HCT116 (cell line): ENCODE measurements at regions not wholly inside any gene's neighbourhood (a gene's known extent, or its start where the extent isn't known, plus 50 kb on each side); places are given as distances from the start of the nearest gene placed in this dataset.

ENCODE experiments used
- ATAC-seq: fragments of 200-7000 bp; cut with Tn5 transposase; 2 replicates; pipeline ENCODE4 v1.9.1; 2020; ENCODE audit warnings: mild to moderate bottlenecking, moderate library complexity
- BruUV-seq: library from RNA; stranded (reverse); fragments of 400-500 nt; replicated peaks from 2 replicates; lab custom pipeline; 2021; lab: Mats Ljungman, UMichigan
- CTCF ChIA-PET: fragments of 300-600 bp; sonication (Branson Sonifier 250); formaldehyde crosslinking; loops from one replicate; lab custom pipeline; 2021; ENCODE audit warnings: antibody characterized with exemption; lab: Charles Lee
- POLR2A ChIA-PET: fragments of 300-600, 350-600 bp; sonication (Branson Sonifier 250); formaldehyde crosslinking; loops from one replicate; lab custom pipeline; 2021; ENCODE audit warnings: antibody characterized with exemption; lab: Charles Lee
- RAD21 ChIA-PET, 2 experiments: fragments of 300-600 bp; sonication (Branson Sonifier 250); formaldehyde crosslinking; loops; one replicate each; lab custom pipeline; 2023; ENCODE audit warnings: low total read pairs in 2 of 2; ENCODE audit not compliant: uncharacterized antibody in 2 of 2, unreplicated experiment in 2 of 2, low non-redundant PET in 1 of 2; lab: Charles Lee
- DNase-seq: peaks from one replicate; pipeline ENCODE4 v3.0.0-alpha.2; 2010; ENCODE audit warnings: low read depth, low spot score
- H2AFZ ChIP-seq: fragments of 200-600 bp; shearing (Covaris generic), sonication (generic); 2 replicates; pipeline ENCODE4 v1.6.1; 2017; ENCODE audit warnings: low read depth, mixed run types, mixed read lengths, antibody characterized with exemption, low read length; ENCODE audit not compliant: poor library complexity, severe bottlenecking
- H3K27ac ChIP-seq: 2 replicates; pipeline ENCODE4 v1.5.1; 2012; ENCODE audit warnings: low read depth, low read length
- H3K27me3 ChIP-seq: fragments of 200-600 bp; sonication (generic); 2 replicates; pipeline ENCODE4 v1.6.1; 2016; ENCODE audit warnings: mixed run types, low read length, mixed read lengths; ENCODE audit not compliant: insufficient read depth
- H3K36me3 ChIP-seq, 2 experiments: fragments of 200-500 bp in 1 of 2; fragments of 200-600 bp in 1 of 2; sonication (Bioruptor generic) in 1 of 2; sonication (generic) in 1 of 2; 2 replicates each; pipeline versions ENCODE4 v1.5.1 to v1.6.1; 2014 to 2016; ENCODE audit warnings: low read length in 2 of 2, inconsistent platforms in 1 of 2, mixed read lengths in 1 of 2, mixed run types in 1 of 2; ENCODE audit not compliant: insufficient read depth in 2 of 2, control insufficient read depth in 1 of 2
- H3K4me1 ChIP-seq, 2 experiments: fragments of 200-600 bp in 1 of 2; sonication (generic) in 1 of 2; 2 replicates each; pipeline versions ENCODE4 v1.5.1 to v1.6.1; 2012 to 2017; ENCODE audit warnings: low read length in 2 of 2, inconsistent platforms in 1 of 2, mild to moderate bottlenecking in 1 of 2, mixed read lengths in 1 of 2, mixed run types in 1 of 2, moderate library complexity in 1 of 2; ENCODE audit not compliant: insufficient read depth in 2 of 2, control insufficient read depth in 1 of 2
- H3K4me2 ChIP-seq: fragments of 200-600 bp; sonication (generic); 2 replicates; pipeline ENCODE4 v1.6.1; 2017; ENCODE audit warnings: mixed run types, low read length, mixed read lengths
- H3K4me3 ChIP-seq, 2 experiments: fragments of 200-600 bp in 1 of 2; sonication (generic) in 1 of 2; replicated peaks in 1 of 2; 2 replicates each; pipeline ENCODE4 v1.5.1; 2011 to 2016; ENCODE audit warnings: low read length in 2 of 2, control low read depth in 1 of 2, low read depth in 1 of 2, mild to moderate bottlenecking in 1 of 2, mixed read lengths in 1 of 2, mixed run types in 1 of 2
- H3K79me2 ChIP-seq: fragments of 200-600 bp; sonication (generic); 2 replicates; pipeline ENCODE4 v1.6.1; 2017; ENCODE audit warnings: mild to moderate bottlenecking, mixed run types, low read length, moderate library complexity, mixed read lengths; ENCODE audit not compliant: insufficient read depth
- H3K9ac ChIP-seq: fragments of 200-600 bp; sonication (generic); 2 replicates; pipeline ENCODE4 v1.6.1; 2016; ENCODE audit warnings: low read length, mixed read lengths
- H3K9me2 ChIP-seq: fragments of 200-600 bp; sonication (generic), shearing (Covaris generic); 2 replicates; pipeline ENCODE4 v1.6.1; 2017; ENCODE audit warnings: mixed run types, mild to moderate bottlenecking, moderate library complexity; ENCODE audit not compliant: insufficient read depth
- H3K9me3 ChIP-seq, 2 experiments: fragments of 200-500 bp in 1 of 2; fragments of 200-600 bp in 1 of 2; sonication (Bioruptor generic) in 1 of 2; sonication (generic) in 1 of 2; 2 replicates each; pipeline ENCODE4 v1.6.1; 2014 to 2017; ENCODE audit warnings: low read length in 2 of 2, mixed read lengths in 2 of 2, inconsistent platforms in 1 of 2, low read depth in 1 of 2, mild to moderate bottlenecking in 1 of 2, mixed run types in 1 of 2, moderate library complexity in 1 of 2; ENCODE audit not compliant: control insufficient read depth in 1 of 2, insufficient read depth in 1 of 2
- H4K20me1 ChIP-seq: fragments of 200-600 bp; sonication (generic), shearing (Covaris generic); 2 replicates; pipeline ENCODE4 v1.6.1; 2017; ENCODE audit warnings: mixed run types, mild to moderate bottlenecking, moderate library complexity; ENCODE audit not compliant: insufficient read depth
- ELF1 ChIP-seq: IDR thresholded peaks from 2 replicates; pipeline ENCODE4 v1.6.1; 2012; ENCODE audit warnings: low read depth, borderline replicate concordance
- EZH2 ChIP-seq: fragments of 200-600 bp; sonication (generic); IDR thresholded peaks from 2 replicates; pipeline ENCODE4 v1.6.1; 2017; ENCODE audit warnings: antibody characterized with exemption, mixed run types
- FOSL1 ChIP-seq: IDR thresholded peaks from 2 replicates; pipeline ENCODE4 v1.6.1; 2012; ENCODE audit warnings: low read depth
- POLR2A ChIP-seq: IDR thresholded peaks from 2 replicates; pipeline ENCODE4 v1.7.0; 2011; ENCODE audit warnings: borderline replicate concordance; ENCODE audit not compliant: insufficient read depth, insufficient read length; ENCODE audit errors: extremely low read depth
- TCF7L2 ChIP-seq: IDR thresholded peaks from 2 replicates; pipeline ENCODE4 v1.7.0; 2011; ENCODE audit warnings: borderline replicate concordance, inconsistent platforms; ENCODE audit not compliant: insufficient read depth, insufficient read length; ENCODE audit errors: extremely low read depth
- YY1 ChIP-seq: IDR thresholded peaks from 2 replicates; pipeline ENCODE4 v1.6.1; 2011; ENCODE audit warnings: low read length, low read depth, moderate library complexity, mild to moderate bottlenecking; ENCODE audit not compliant: insufficient replicate concordance; ENCODE audit errors: extremely low read depth
- ZFX ChIP-seq: fragments of 450-650 bp; IDR thresholded peaks from 2 replicates; pipeline ENCODE4 v1.6.1; 2017
- intact Hi-C: fragments of 100-400 bp; cut with micrococcal nuclease; formaldehyde crosslinking; loops from 2 replicates; pipeline ENCODE4 v1.10.0; 2022
- TF ChIP-seq, protein P1 (sequence below), 3 experiments: fragments of 200-600 bp in 1 of 3; sonication (generic) in 1 of 3; IDR thresholded peaks in 2 of 3; conservative IDR thresholded peaks in 1 of 3; 2 replicates each; pipeline ENCODE4 v1.5.1; 2012 to 2017; ENCODE audit warnings: low read depth in 2 of 3, low read length in 2 of 3, antibody characterized with exemption in 1 of 3, borderline replicate concordance in 1 of 3, control low read depth in 1 of 3, mild to moderate bottlenecking in 1 of 3, mixed read lengths in 1 of 3, mixed run types in 1 of 3, moderate library complexity in 1 of 3; ENCODE audit not compliant: insufficient read depth in 1 of 3

- CTCF ChIA-PET, result no interaction called here
- no peaks in the 10 kb centered on the region for H3K4me1 ChIP-seq
- RAD21 ChIA-PET, result no interaction called here
- DNase-seq (no peak), ATAC-seq (no peak)
- BruUV-seq, result no TSS peak
- H3K9ac ChIP-seq, result no peak overlapping the region
- H3K27me3 ChIP-seq, result no peaks in the 10 kb centered on the region
- H3K9me3 ChIP-seq, result no peaks in the 10 kb centered on the region
- POLR2A ChIA-PET, result no interaction called here
- no peaks in the 10 kb centered on the region for H3K79me2 ChIP-seq
- intact Hi-C loops, result no loop called here
- no peak overlapping the region for H3K4me2 ChIP-seq
- no peaks in the 10 kb centered on the region for H3K9me2 ChIP-seq
- no peak overlapping the region for H2AFZ ChIP-seq
- no peak overlapping the region for H3K4me3 ChIP-seq
- H3K36me3 ChIP-seq, result no peaks in the 10 kb centered on the region
- TF ChIP-seq EZH2 (no peak), ZFX (no peak), YY1 (no peak)
- TF ChIP-seq, all 23 proteins: peak for 0
- Histone ChIP-seq H3K27ac (no peak overlapping the region), H4K20me1 (no peaks in the 10 kb centered on the region)
Measured at GRCh38 chr4:17206829-17207801, 304.8 kb downstream of the QDPR start.

DNA sequence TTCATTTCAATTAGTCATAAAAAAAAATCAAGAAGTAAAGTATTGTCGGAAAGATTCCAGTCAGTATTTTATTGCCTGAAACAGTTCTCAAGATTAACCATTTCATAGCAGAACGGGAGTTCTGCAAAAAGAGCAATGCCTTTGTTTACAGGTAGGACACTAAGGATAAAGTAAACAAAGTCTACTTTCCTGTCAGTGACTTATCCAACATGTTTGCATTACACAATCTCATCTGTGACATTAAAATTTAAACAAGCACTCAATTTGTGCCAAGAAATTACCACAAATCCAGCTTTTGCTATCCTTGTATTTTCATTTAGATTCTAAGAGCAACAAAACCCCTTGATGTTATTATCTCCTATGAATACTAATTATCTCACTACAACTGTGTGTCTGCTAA is 306.5 kb upstream of the LDB2 start:
- ChIA-PET CTCF (no interaction called here), RAD21 (no interaction called here), POLR2A (no interaction called here)
- H3K79me2 ChIP-seq, result no peaks in the 10 kb centered on the region
- no peaks in the 10 kb centered on the region for H3K36me3 ChIP-seq
- BruUV-seq, result no TSS peak
- H3K4me1 ChIP-seq, result no peaks in the 10 kb centered on the region
- no peak overlapping the region for H3K9ac ChIP-seq
- no peaks in the 10 kb centered on the region for H4K20me1 ChIP-seq
- H3K4me2 ChIP-seq, result no peak overlapping the region
- intact Hi-C loops, result no loop called here
- no peaks in the 10 kb centered on the region for H3K9me3 ChIP-seq
- ATAC-seq, result no peak
- no peak overlapping the region for H3K27ac ChIP-seq
- DNase-seq, result no peak
- H2AFZ ChIP-seq, result no peak overlapping the region
- H3K4me3 ChIP-seq, result no peak overlapping the region
- TF ChIP-seq FOSL1 (no peak), TCF7L2 (no peak), POLR2A (no peak), ELF1 (no peak), EZH2 (no peak), ZFX (no peak)
- TF ChIP-seq, protein P1, sequence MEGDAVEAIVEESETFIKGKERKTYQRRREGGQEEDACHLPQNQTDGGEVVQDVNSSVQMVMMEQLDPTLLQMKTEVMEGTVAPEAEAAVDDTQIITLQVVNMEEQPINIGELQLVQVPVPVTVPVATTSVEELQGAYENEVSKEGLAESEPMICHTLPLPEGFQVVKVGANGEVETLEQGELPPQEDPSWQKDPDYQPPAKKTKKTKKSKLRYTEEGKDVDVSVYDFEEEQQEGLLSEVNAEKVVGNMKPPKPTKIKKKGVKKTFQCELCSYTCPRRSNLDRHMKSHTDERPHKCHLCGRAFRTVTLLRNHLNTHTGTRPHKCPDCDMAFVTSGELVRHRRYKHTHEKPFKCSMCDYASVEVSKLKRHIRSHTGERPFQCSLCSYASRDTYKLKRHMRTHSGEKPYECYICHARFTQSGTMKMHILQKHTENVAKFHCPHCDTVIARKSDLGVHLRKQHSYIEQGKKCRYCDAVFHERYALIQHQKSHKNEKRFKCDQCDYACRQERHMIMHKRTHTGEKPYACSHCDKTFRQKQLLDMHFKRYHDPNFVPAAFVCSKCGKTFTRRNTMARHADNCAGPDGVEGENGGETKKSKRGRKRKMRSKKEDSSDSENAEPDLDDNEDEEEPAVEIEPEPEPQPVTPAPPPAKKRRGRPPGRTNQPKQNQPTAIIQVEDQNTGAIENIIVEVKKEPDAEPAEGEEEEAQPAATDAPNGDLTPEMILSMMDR (IDR thresholded peaks at IDR 0.05 in 2 of 3, conservative IDR thresholded peaks at IDR 0.05 in 1 of 3; ENCODE audit: borderline replicate concordance in 1 of 3, insufficient read depth in 1 of 3, low read depth in 2 of 3, low read length in 2 of 3), result no peak
- peaks cover 7% of the 10 kb centered on the region; the same call in 1 of the 2 replicates for H3K27me3 ChIP-seq
- H3K9me2 ChIP-seq, result no peaks in the 10 kb centered on the region
